HepG2 (cell line): ENCODE measurements at regions not wholly inside any gene's neighbourhood (a gene's known extent, or its start where the extent isn't known, plus 50 kb on each side); places are given as distances from the start of the nearest gene placed in this dataset.

Experiments used
- BRCA1 ChIP-seq: sonication (generic); formaldehyde crosslinking; IDR thresholded peaks from 2 replicates; pipeline ENCODE4 v1.4.0; 2020; ENCODE audit warnings: missing genetic modification reagents
- IKZF4 ChIP-seq: sonication (generic); formaldehyde crosslinking; IDR thresholded peaks from 2 replicates; pipeline ENCODE4 v1.5.1; 2020; ENCODE audit warnings: borderline replicate concordance, mild to moderate bottlenecking, low read depth, missing genetic modification reagents; ENCODE audit errors: not compliant biosample characterization
- ZNF761 ChIP-seq: sonication (generic); formaldehyde crosslinking; conservative IDR thresholded peaks from 2 replicates; pipeline ENCODE4 v1.4.0; 2020; ENCODE audit warnings: mild to moderate bottlenecking, missing genetic modification reagents
- TF ChIP-seq, protein P1 (sequence below): sonication (generic); formaldehyde crosslinking; IDR thresholded peaks from 2 replicates; pipeline ENCODE4 v1.5.0; 2020; ENCODE audit warnings: mild to moderate bottlenecking, missing genetic modification reagents, moderate library complexity
- TF ChIP-seq, protein P2 (sequence below): sonication (generic); formaldehyde crosslinking; IDR thresholded peaks from 2 replicates; pipeline ENCODE4 v1.4.0; 2020; ENCODE audit warnings: missing genetic modification reagents, mild to moderate bottlenecking, borderline replicate concordance

DNA sequence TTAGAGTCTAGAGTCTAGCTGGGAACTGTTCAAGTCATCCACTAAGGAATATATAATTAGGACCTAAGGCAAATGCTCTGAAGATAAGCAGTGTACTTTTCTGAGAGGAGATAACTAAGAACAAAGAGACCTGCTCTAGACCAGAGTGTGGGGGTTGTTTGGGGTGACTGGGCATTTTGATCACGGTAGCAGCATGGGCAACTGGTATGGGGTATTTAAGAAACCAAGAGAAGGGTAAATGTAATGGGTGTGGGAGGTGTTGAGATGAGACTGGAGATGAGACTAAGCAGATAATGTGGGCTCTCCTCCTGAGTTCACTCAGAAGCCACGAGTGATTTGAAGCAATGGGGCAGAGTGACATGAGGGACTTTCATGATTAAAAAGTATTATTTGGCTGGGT is 1082.9 kb downstream of the GATA3 start:
- TF ChIP-seq BRCA1 (CRISPR knock-in tag) (no peak), IKZF4 (CRISPR knock-in tag) (no peak), ZNF761 (CRISPR knock-in tag) (no peak)
- TF ChIP-seq, protein P1, sequence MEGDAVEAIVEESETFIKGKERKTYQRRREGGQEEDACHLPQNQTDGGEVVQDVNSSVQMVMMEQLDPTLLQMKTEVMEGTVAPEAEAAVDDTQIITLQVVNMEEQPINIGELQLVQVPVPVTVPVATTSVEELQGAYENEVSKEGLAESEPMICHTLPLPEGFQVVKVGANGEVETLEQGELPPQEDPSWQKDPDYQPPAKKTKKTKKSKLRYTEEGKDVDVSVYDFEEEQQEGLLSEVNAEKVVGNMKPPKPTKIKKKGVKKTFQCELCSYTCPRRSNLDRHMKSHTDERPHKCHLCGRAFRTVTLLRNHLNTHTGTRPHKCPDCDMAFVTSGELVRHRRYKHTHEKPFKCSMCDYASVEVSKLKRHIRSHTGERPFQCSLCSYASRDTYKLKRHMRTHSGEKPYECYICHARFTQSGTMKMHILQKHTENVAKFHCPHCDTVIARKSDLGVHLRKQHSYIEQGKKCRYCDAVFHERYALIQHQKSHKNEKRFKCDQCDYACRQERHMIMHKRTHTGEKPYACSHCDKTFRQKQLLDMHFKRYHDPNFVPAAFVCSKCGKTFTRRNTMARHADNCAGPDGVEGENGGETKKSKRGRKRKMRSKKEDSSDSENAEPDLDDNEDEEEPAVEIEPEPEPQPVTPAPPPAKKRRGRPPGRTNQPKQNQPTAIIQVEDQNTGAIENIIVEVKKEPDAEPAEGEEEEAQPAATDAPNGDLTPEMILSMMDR (CRISPR knock-in tag), result no peak
- TF ChIP-seq, protein P2, sequence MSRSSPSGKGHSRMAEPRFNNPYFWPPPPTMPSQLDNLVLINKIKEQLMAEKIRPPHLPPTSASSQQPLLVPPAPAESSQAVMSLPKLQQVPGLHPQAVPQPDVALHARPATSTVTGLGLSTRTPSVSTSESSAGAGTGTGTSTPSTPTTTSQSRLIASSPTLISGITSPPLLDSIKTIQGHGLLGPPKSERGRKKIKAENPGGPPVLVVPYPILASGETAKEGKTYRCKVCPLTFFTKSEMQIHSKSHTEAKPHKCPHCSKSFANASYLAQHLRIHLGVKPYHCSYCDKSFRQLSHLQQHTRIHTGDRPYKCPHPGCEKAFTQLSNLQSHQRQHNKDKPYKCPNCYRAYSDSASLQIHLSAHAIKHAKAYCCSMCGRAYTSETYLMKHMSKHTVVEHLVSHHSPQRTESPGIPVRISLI, result no peak
